Lower lobe of right lung (tissue), 2 donors: ENCODE measurements at regions not wholly inside any gene's neighbourhood (a gene's known extent, or its start where the extent isn't known, plus 50 kb on each side); places are given as distances from the start of the nearest gene placed in this dataset.

ENCODE experiments used
- ATAC-seq, 2 donors: fragments of 200-7000 bp; cut with Tn5 transposase; one replicate each; pipeline ENCODE4 v1.9.1; 2020 to 2022; ENCODE audit warnings: mild to moderate bottlenecking in 2 of 2, moderate library complexity in 2 of 2
- DNase-seq: peaks from one replicate; pipeline ENCODE4 v3.0.0-alpha.2; 2020
- H3K27ac ChIP-seq: fragments of 200-600 bp; one replicate; pipeline ENCODE4 v1.8.0; 2022
- H3K27me3 ChIP-seq: fragments of 200-600 bp; one replicate; pipeline ENCODE4 v1.8.0; 2022; ENCODE audit warnings: low read depth
- H3K36me3 ChIP-seq: fragments of 200-600 bp; one replicate; pipeline ENCODE4 v1.8.0; 2022; ENCODE audit warnings: mild to moderate bottlenecking
- H3K4me1 ChIP-seq: fragments of 200-600 bp; one replicate; pipeline ENCODE4 v1.8.0; 2022
- H3K4me3 ChIP-seq: fragments of 200-600 bp; one replicate; pipeline ENCODE4 v1.8.0; 2022; ENCODE audit warnings: mild to moderate bottlenecking
- H3K9me3 ChIP-seq: fragments of 200-600 bp; one replicate; pipeline ENCODE4 v1.8.0; 2022
- CTCF ChIP-seq: fragments of 200-600 bp; IDR thresholded peaks from one replicate; pipeline ENCODE4 v1.8.0; 2022; ENCODE audit warnings: antibody characterized with exemption, mild to moderate bottlenecking
- intact Hi-C: fragments of 100-400 bp; cut with DNase I; formaldehyde crosslinking; loops from one replicate; pipeline ENCODE4 v1.11.0; 2022
- donor health status: DM: no; HTN: yes; CAD: no; lungs with severe emphysema.

GRCh38 chr16:60463986-60464385 lies 1572.3 kb downstream of the CDH8 start:
- Histone ChIP-seq H3K9me3 (peaks cover 4% of the 10 kb centered on the region), H3K27me3 (no peaks in the 10 kb centered on the region), H3K27ac (no peak overlapping the region), H3K36me3 (no peaks in the 10 kb centered on the region), H3K4me3 (no peak overlapping the region), H3K4me1 (no peaks in the 10 kb centered on the region)
- no peak for TF ChIP-seq CTCF
- ATAC-seq, result no peak
- intact Hi-C loops, result no loop called here
- no peak for DNase-seq

GRCh38 chr16:60459463-60459862 lies 1576.8 kb downstream of the CDH8 start:
- TF ChIP-seq CTCF, result no peak
- intact Hi-C loops, result no loop called here
- Histone ChIP-seq H3K4me1 (no peaks in the 10 kb centered on the region), H3K27me3 (no peaks in the 10 kb centered on the region), H3K9me3 (no peaks in the 10 kb centered on the region), H3K36me3 (no peaks in the 10 kb centered on the region), H3K27ac (no peak overlapping the region), H3K4me3 (no peak overlapping the region)
- DNase-seq (no peak), ATAC-seq (no peak)

- no peak for ATAC-seq
- no peak for DNase-seq
- H3K4me1 ChIP-seq, result no peaks in the 10 kb centered on the region
- no peaks in the 10 kb centered on the region for H3K27me3 ChIP-seq
- TF ChIP-seq CTCF, result no peak
- H3K9me3 ChIP-seq, result no peaks in the 10 kb centered on the region
- no peaks in the 10 kb centered on the region for H3K36me3 ChIP-seq
- H3K27ac ChIP-seq, result no peak overlapping the region
- intact Hi-C loops, result no loop called here
- H3K4me3 ChIP-seq, result no peak overlapping the region
Measured at GRCh38 chr16:60458255-60458654, 1578.0 kb downstream of the CDH8 start.

GRCh38 chr16:60452646-60453045 lies 1583.6 kb downstream of the CDH8 start:
- Histone ChIP-seq H3K27ac (no peak overlapping the region), H3K4me1 (no peaks in the 10 kb centered on the region), H3K36me3 (no peaks in the 10 kb centered on the region), H3K27me3 (no peaks in the 10 kb centered on the region), H3K9me3 (no peaks in the 10 kb centered on the region), H3K4me3 (no peak overlapping the region)
- no peak for ATAC-seq
- intact Hi-C loops, result no loop called here
- no peak for DNase-seq
- no peak for TF ChIP-seq CTCF

- Histone ChIP-seq H3K36me3 (no peaks in the 10 kb centered on the region), H3K27me3 (no peaks in the 10 kb centered on the region), H3K9me3 (no peaks in the 10 kb centered on the region), H3K4me1 (no peaks in the 10 kb centered on the region), H3K4me3 (no peak overlapping the region), H3K27ac (no peak overlapping the region)
- no peak for DNase-seq
- intact Hi-C loops, result no loop called here
- no peak for ATAC-seq
- TF ChIP-seq CTCF, result no peak
Measured at GRCh38 chr16:60438894-60439293, 1597.3 kb downstream of the CDH8 start.

GRCh38 chr16:60432472-60432871 lies 1603.8 kb downstream of the CDH8 start:
- Histone ChIP-seq H3K4me1 (no peaks in the 10 kb centered on the region), H3K36me3 (no peaks in the 10 kb centered on the region), H3K4me3 (no peak overlapping the region), H3K27me3 (no peaks in the 10 kb centered on the region), H3K27ac (no peak overlapping the region), H3K9me3 (no peaks in the 10 kb centered on the region)
- no peak for TF ChIP-seq CTCF
- no peak for ATAC-seq
- no peak for DNase-seq
- intact Hi-C loops, result no loop called here
